ENCODE measurements at regions not wholly inside any gene's neighbourhood (a gene's known extent, or its start where the extent isn't known, plus 50 kb on each side); places are given as distances from the start of the nearest gene placed in this dataset.

DNA sequence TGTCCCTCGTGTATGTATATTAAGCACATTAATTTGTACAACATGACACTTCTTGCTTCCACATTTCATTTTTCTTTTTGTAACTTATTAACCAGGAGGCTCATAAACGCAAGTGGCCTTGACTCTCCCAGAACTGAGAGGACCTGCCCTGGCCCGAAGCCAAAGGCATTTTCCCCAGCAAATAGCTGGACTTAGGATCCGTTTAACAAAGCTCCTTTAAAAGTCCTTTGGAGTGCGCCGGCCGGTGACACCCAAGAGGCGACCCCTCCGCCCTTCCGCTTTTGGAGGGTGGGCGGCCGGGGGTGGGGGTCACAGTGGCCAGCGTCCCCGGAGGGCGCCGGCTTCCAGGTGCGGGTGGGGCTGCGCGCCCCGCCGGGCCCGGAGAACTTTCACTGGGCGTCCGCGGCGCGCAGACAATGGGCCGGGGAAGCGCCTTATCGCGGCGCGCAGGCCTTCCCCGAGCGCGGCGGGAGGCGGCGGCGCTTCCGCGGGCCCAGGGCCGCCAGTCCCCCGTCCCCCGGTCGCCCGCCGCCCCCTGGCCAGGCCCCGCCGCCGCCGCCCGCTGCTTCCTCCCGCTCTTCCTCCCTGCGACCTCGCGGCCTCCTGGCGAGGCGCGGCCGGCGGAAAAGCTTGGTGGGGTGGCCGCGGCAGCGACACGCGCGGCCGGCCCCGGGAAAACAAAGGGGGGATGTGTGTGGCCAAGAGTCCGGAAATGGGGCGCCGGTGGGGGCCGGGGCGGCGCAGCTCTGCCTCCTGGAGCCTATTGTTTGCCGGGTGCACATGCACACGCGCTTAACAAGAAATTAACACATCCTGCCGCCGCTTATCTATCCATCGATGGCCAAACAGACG, 613.4 kb downstream of the MCTP2 start:
- peak; percentile 59 to 75 for DNase-seq (ENCODE audit: low read depth in 1 of 2, low spot score in 1 of 2)
- Histone ChIP-seq H3K27ac (peak overlapping the region; percentile 73), H3K9me3 (ENCODE audit: low read depth) (no peaks in the 10 kb centered on the region)

DNA sequence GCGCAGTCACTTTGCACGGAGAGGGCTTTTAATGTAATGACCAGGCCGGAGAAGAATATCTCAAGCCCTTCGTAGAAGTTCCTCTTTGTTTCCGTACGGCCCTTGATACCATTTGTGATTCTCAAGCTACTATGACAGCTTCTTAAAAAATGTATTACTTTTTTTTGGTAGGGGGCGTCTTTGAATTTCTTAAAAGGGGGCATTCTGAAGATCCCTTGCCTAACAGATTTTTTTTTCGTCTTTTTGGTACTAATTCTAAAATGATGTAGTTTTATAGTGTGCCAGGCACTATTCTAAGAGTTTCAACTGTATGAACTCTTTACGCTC, 614.0 kb downstream of the MCTP2 start:
- Histone ChIP-seq H3K4me1 (ENCODE audit: low read depth) (no peaks in the 10 kb centered on the region), H3K27me3 (no peaks in the 10 kb centered on the region), H3K9me3 (ENCODE audit: low read depth) (no peaks in the 10 kb centered on the region), H3K27ac (no peak overlapping the region), H3K4me3 (peak overlapping the region; percentile 37), H3K36me3 (no peaks in the 10 kb centered on the region)
- no peak for DNase-seq (ENCODE audit: low read depth in 1 of 2, low spot score in 1 of 2)
- TF ChIP-seq, protein P1, sequence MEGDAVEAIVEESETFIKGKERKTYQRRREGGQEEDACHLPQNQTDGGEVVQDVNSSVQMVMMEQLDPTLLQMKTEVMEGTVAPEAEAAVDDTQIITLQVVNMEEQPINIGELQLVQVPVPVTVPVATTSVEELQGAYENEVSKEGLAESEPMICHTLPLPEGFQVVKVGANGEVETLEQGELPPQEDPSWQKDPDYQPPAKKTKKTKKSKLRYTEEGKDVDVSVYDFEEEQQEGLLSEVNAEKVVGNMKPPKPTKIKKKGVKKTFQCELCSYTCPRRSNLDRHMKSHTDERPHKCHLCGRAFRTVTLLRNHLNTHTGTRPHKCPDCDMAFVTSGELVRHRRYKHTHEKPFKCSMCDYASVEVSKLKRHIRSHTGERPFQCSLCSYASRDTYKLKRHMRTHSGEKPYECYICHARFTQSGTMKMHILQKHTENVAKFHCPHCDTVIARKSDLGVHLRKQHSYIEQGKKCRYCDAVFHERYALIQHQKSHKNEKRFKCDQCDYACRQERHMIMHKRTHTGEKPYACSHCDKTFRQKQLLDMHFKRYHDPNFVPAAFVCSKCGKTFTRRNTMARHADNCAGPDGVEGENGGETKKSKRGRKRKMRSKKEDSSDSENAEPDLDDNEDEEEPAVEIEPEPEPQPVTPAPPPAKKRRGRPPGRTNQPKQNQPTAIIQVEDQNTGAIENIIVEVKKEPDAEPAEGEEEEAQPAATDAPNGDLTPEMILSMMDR (IDR thresholded peaks at IDR 0.05; ENCODE audit: low read depth, low read length) = no peak

More for the DNA sequence above, 613.4 kb downstream of the MCTP2 start:
- Histone ChIP-seq H3K4me3 (peak overlapping the region; percentile 37), H3K4me1 (ENCODE audit: low read depth) (no peaks in the 10 kb centered on the region), H3K27me3 (no peaks in the 10 kb centered on the region), H3K36me3 (no peaks in the 10 kb centered on the region)
- TF ChIP-seq, protein P1 (IDR thresholded peaks at IDR 0.05; ENCODE audit: low read depth, low read length) = no peak

DNA sequence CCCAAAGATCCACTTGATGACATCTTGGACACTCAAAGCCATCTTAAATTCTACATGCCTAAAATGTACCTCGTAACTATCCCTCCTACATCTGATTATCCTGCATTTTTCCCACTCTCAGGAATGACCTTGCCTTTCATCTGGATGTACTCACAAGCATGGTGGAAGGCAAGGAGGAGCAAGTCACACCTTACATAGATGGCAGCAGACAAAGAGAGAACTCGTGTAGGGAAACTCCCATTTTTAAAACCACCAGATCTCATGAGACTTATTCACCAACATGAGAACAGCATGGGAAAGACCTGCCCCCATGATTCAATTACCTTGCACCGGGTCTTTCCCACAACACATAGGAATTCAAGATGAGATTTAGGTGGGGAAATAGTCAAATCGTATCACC, 616.0 kb downstream of the MCTP2 start:
- no peak for DNase-seq (ENCODE audit: low read depth in 1 of 2, low spot score in 1 of 2)
- H3K27me3 ChIP-seq = no peaks in the 10 kb centered on the region
- no peaks in the 10 kb centered on the region for H3K36me3 ChIP-seq
- TF ChIP-seq, protein P1 (IDR thresholded peaks at IDR 0.05; ENCODE audit: low read depth, low read length) = no peak
- H3K4me3 ChIP-seq = no peak overlapping the region
- H3K4me1 ChIP-seq (ENCODE audit: low read depth) = no peaks in the 10 kb centered on the region
- no peaks in the 10 kb centered on the region for H3K9me3 ChIP-seq (ENCODE audit: low read depth)
- no peak overlapping the region for H3K27ac ChIP-seq

DNA sequence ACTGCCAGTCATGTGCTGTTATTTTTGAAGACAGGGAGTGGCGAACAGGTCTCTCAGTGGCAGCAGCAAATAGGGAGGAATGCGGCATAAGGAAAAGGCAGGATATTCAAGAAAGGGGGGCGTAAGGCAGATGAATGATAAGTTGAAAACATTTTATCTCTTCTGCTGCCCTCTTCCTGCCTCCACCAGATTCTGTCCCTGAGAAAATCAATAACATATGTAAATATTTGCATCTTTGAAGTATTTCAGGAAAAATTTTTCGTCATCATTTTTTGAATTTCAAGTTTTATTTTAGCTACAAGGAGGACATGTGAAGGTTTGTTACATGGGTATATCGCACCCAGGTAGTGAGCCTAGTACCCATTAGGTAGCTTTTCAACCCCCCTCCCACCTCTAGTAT, 616.7 kb downstream of the MCTP2 start:
- Histone ChIP-seq H3K27ac (no peak overlapping the region), H3K27me3 (no peaks in the 10 kb centered on the region), H3K36me3 (no peaks in the 10 kb centered on the region), H3K4me1 (ENCODE audit: low read depth) (no peaks in the 10 kb centered on the region), H3K4me3 (no peak overlapping the region), H3K9me3 (ENCODE audit: low read depth) (no peaks in the 10 kb centered on the region)
- no peak for DNase-seq (ENCODE audit: low read depth in 1 of 2, low spot score in 1 of 2)
- TF ChIP-seq, protein P1 (IDR thresholded peaks at IDR 0.05; ENCODE audit: low read depth, low read length) = no peak

DNA sequence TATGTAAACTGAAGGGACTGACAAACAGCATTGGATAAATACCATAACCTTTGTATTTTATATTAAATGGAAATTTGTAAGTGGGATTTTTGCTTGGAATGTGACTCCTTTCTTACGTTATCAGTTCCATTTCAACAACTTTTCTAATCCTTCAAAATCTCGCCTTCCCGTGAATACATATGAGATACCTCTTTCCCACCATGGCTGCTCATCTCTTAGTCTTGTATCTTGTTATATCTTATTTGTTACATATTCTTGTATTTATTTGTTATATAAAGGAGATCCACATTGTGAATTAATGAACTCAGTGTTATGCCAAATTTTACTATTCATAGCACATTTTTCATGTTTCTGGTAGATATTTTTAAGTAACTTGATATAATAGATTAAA, 623.7 kb downstream of the MCTP2 start:
- H3K9me3 ChIP-seq (ENCODE audit: low read depth) = no peaks in the 10 kb centered on the region
- H3K36me3 ChIP-seq = no peaks in the 10 kb centered on the region
- no peak overlapping the region for H3K4me3 ChIP-seq
- no peaks in the 10 kb centered on the region for H3K4me1 ChIP-seq (ENCODE audit: low read depth)
- TF ChIP-seq, protein P1 (IDR thresholded peaks at IDR 0.05; ENCODE audit: low read depth, low read length) = no peak
- no peak for DNase-seq (ENCODE audit: low read depth in 1 of 2, low spot score in 1 of 2)
- H3K27ac ChIP-seq = no peak overlapping the region
- H3K27me3 ChIP-seq = no peaks in the 10 kb centered on the region

All from cardiac muscle cell (in vitro differentiated cells and primary cell).